ENCODE measurements at regions not wholly inside any gene's neighbourhood (a gene's known extent, or its start where the extent isn't known, plus 50 kb on each side); places are given as distances from the start of the nearest gene placed in this dataset.

DNA sequence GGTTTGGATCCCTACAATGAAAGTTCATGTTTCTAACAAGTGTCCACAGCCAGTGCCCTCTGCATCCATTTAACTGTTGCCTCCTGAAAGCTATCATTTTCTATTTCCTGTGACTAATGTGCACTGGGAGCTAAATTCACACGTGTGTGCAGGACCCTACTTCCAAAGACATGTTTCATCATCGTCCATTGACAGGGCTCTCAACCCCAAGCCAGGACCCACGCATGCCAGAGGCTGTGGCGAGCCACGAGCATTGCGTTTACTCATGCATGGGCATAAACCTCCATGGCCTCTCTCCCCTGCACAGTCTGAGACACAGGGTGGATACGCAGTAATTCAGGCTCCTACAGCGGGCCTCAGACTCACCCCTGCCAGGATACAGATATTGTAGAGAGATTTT, 153.2 kb downstream of the MAFB start:
- Mint-ChIP-seq H3K27ac (no peak overlapping the region), H3K27me3 (ENCODE audit: low read depth) (peaks cover 47% of the 10 kb centered on the region), H3K9me3 (peaks cover 27% of the 10 kb centered on the region), H3K4me3 (no peak overlapping the region), H3K4me1 (no peaks in the 10 kb centered on the region), H3K36me3 (peaks cover 3% of the 10 kb centered on the region)
- DNase-seq (ENCODE audit: low spot score in 2 of 2, unreplicated experiment in 2 of 2), result no peak
- TF ChIP-seq, protein P1, sequence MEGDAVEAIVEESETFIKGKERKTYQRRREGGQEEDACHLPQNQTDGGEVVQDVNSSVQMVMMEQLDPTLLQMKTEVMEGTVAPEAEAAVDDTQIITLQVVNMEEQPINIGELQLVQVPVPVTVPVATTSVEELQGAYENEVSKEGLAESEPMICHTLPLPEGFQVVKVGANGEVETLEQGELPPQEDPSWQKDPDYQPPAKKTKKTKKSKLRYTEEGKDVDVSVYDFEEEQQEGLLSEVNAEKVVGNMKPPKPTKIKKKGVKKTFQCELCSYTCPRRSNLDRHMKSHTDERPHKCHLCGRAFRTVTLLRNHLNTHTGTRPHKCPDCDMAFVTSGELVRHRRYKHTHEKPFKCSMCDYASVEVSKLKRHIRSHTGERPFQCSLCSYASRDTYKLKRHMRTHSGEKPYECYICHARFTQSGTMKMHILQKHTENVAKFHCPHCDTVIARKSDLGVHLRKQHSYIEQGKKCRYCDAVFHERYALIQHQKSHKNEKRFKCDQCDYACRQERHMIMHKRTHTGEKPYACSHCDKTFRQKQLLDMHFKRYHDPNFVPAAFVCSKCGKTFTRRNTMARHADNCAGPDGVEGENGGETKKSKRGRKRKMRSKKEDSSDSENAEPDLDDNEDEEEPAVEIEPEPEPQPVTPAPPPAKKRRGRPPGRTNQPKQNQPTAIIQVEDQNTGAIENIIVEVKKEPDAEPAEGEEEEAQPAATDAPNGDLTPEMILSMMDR (IDR thresholded peaks at IDR 0.05; ENCODE audit: unreplicated experiment), result no peak

DNA sequence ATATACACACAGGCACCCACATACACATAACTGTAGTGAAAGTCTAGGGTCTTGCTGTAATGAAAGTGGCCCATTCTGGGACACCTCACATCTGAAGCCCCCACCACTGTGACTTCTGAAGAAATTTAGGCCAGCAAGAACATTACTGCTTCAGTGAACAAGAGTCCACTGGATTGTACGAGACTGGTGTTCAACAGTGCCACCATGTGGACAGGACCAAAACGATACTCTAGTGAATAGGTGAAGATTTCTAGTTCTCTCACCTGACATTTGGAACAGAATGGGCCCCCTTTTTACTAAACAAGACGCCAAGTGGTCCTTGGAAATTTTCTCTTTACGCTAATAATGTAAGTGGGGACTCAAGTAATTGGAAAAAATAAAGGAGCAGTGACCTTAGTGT, 156.9 kb downstream of the MAFB start:
- Mint-ChIP-seq H3K4me3 (no peak overlapping the region), H3K36me3 (peaks cover 3% of the 10 kb centered on the region), H3K4me1 (no peaks in the 10 kb centered on the region), H3K27ac (no peak overlapping the region), H3K27me3 (ENCODE audit: low read depth) (peaks cover 29% of the 10 kb centered on the region), H3K9me3 (peaks cover 31% of the 10 kb centered on the region)
- TF ChIP-seq, protein P1 (IDR thresholded peaks at IDR 0.05; ENCODE audit: unreplicated experiment), result no peak
- DNase-seq (ENCODE audit: low spot score in 2 of 2, unreplicated experiment in 2 of 2), result no peak

DNA sequence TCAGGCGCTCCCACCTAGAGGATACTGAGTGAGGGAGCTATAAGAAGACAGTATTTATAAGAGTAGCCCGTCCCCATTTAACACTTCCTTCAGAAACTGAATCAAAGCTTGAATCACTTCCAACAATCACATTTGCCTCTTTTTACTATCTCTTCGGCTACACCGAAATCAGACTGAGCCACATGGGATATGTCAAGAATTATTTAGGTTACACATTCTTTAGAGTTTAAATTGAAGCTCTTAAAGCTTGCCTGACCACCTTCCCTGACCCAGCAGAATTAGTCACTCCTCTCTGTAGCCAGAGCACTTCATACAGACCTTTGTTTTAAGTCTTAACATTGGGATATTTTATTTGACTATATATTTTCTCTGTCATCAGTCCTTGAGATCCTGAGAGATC, 163.7 kb downstream of the MAFB start:
- Mint-ChIP-seq H3K4me1 (peaks cover 6% of the 10 kb centered on the region), H3K27me3 (ENCODE audit: low read depth) (peaks cover 26% of the 10 kb centered on the region), H3K4me3 (no peak overlapping the region), H3K9me3 (peaks cover 10% of the 10 kb centered on the region), H3K36me3 (no peaks in the 10 kb centered on the region), H3K27ac (no peak overlapping the region)
- TF ChIP-seq, protein P1 (IDR thresholded peaks at IDR 0.05; ENCODE audit: unreplicated experiment), result no peak
- DNase-seq (ENCODE audit: low spot score in 2 of 2, unreplicated experiment in 2 of 2), result no peak

DNA sequence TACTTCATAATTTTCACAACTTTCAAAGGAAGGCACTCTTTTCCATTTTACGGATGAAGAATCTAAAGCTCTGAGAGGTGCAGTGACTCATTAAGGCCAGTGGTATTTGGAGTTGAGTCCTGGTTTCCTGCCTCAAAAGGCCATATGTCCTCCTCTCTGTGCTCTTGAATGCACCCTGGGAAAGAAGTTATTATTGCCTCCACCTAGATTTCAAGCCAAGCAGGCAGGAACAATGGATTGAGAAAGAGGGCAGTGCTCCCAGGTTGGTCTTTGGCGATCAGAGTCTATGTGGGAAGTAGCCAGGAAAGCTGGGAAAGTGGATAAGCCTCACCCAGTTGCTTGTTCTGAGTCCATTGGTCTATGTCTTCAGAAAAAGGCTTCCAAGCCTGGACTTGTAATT, 165.0 kb downstream of the MAFB start:
- peaks cover 32% of the 10 kb centered on the region for H3K27me3 Mint-ChIP-seq (ENCODE audit: low read depth)
- H3K9me3 Mint-ChIP-seq, result peaks cover 10% of the 10 kb centered on the region
- TF ChIP-seq, protein P1 (IDR thresholded peaks at IDR 0.05; ENCODE audit: unreplicated experiment), result no peak
- DNase-seq (ENCODE audit: low spot score in 2 of 2, unreplicated experiment in 2 of 2), result no peak
- H3K27ac Mint-ChIP-seq, result no peak overlapping the region
- no peak overlapping the region for H3K4me3 Mint-ChIP-seq
- H3K4me1 Mint-ChIP-seq, result peaks cover 6% of the 10 kb centered on the region
- no peaks in the 10 kb centered on the region for H3K36me3 Mint-ChIP-seq

DNA sequence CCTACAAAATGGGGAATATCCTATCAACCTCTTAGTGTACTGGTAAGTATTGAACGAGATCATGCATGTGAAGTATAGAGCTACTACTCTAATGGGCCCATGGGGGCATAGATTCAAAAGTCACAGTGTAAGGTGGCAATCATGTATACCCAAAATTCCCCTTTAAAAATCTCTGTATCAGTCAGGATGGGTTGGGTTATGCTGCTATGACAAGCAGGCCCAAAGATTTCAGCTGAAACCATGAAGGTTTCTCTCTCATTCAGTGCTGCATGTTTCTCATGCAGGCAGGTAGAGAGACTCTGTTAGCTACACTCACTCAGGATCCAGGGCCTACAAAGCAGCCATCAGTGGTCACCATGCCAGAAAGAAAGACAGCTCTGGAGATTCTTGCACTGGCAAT, 166.6 kb downstream of the MAFB start:
- no peaks in the 10 kb centered on the region for H3K36me3 Mint-ChIP-seq
- no peak overlapping the region for H3K4me3 Mint-ChIP-seq
- TF ChIP-seq, protein P1 (IDR thresholded peaks at IDR 0.05; ENCODE audit: unreplicated experiment), result no peak
- no peak overlapping the region for H3K27ac Mint-ChIP-seq
- no peak for DNase-seq (ENCODE audit: low spot score in 2 of 2, unreplicated experiment in 2 of 2)
- peaks cover 6% of the 10 kb centered on the region for H3K4me1 Mint-ChIP-seq
- peaks cover 46% of the 10 kb centered on the region for H3K27me3 Mint-ChIP-seq (ENCODE audit: low read depth)
- H3K9me3 Mint-ChIP-seq, result peaks cover 10% of the 10 kb centered on the region

DNA sequence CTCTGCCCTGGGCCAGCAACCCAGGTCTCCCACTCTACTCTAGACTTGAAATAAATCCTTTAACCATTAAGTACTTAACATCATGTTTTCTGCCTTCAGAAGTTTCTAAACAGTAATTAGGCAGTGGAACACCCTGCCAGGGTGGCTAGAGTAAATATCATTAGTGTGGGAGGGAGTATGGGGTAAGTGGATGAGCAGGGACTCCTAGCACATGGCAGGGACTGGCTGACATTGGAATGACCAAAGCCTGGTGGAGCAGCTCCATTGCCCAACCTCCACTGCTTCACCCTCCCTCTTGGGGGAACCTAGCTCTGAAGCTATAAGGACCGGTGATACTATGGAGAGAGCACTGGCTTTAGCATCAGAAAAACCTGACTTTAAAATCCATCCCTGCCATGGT, 167.1 kb downstream of the MAFB start:
- DNase-seq (ENCODE audit: low spot score in 2 of 2, unreplicated experiment in 2 of 2), result no peak
- no peak overlapping the region for H3K27ac Mint-ChIP-seq
- TF ChIP-seq, protein P1 (IDR thresholded peaks at IDR 0.05; ENCODE audit: unreplicated experiment), result no peak
- peaks cover 10% of the 10 kb centered on the region for H3K9me3 Mint-ChIP-seq
- H3K36me3 Mint-ChIP-seq, result no peaks in the 10 kb centered on the region
- H3K4me1 Mint-ChIP-seq, result peaks cover 6% of the 10 kb centered on the region
- peaks cover 43% of the 10 kb centered on the region for H3K27me3 Mint-ChIP-seq (ENCODE audit: low read depth)
- no peak overlapping the region for H3K4me3 Mint-ChIP-seq

All from mesothelial cell of epicardium (in vitro differentiated cells).